GM12878 (cell line): ENCODE measurements at regions not wholly inside any gene's neighbourhood (a gene's known extent, or its start where the extent isn't known, plus 50 kb on each side); places are given as distances from the start of the nearest gene placed in this dataset.

Source experiments
- ATAC-seq: fragments of 200-7000 bp; cut with Tn5 transposase; 3 replicates; pipeline ENCODE4 v1.9.1; 2020; ENCODE audit warnings: mild to moderate bottlenecking, moderate library complexity
- BruUV-seq: library from RNA; stranded (reverse); fragments of 400-500 nt; replicated peaks from 2 replicates; lab custom pipeline; 2021; lab: Mats Ljungman, UMichigan
- CTCF ChIA-PET: fragments of 300-600 bp; sonication (Branson Sonifier 250); formaldehyde crosslinking; extraction: SDS; loops from one replicate; lab custom pipeline; 2021; ENCODE audit warnings: inconsistent platforms; lab: Yijun Ruan, JAX
- POLR2A ChIA-PET: fragments of 350-600 bp; formaldehyde crosslinking; extraction: SDS; loops from one replicate; lab custom pipeline; 2021; ENCODE audit warnings: inconsistent platforms; lab: Charles Lee
- RAD21 ChIA-PET: fragments of 300-600 bp; sonication (Branson Sonifier 250); formaldehyde crosslinking; loops from one replicate; lab custom pipeline; 2023; ENCODE audit warnings: antibody characterized with exemption; ENCODE audit not compliant: unreplicated experiment; lab: Charles Lee
- SMC1A ChIA-PET: fragments of 300-600 bp; sonication (Branson Sonifier 250); formaldehyde crosslinking; loops from one replicate; lab custom pipeline; 2023; ENCODE audit not compliant: unreplicated experiment, uncharacterized antibody; lab: Charles Lee
- DNase-seq: peaks from one replicate; pipeline ENCODE4 v3.0.0-alpha.2; 2011; ENCODE audit warnings: low read depth, low spot score
- FAIRE-seq: peaks from 3 replicates; lab custom pipeline; 2011; peaks lifted over from hg19 to GRCh38; lab: Jason Lieb, UNC
- H2AFZ ChIP-seq: 2 replicates; pipeline ENCODE4 v1.6.0; 2011; ENCODE audit warnings: low read depth, low read length, control low read depth; ENCODE audit not compliant: control insufficient read depth
- H3K27ac ChIP-seq: 2 replicates; pipeline ENCODE4 v1.5.1; 2011; ENCODE audit warnings: control low read depth; ENCODE audit not compliant: control insufficient read depth, insufficient read depth
- H3K27me3 ChIP-seq, 2 experiments: replicated peaks in 1 of 2; 2 replicates each; pipeline versions ENCODE4 v1.6.0 to v1.6.1; 2011; ENCODE audit warnings: low read length in 1 of 2; ENCODE audit not compliant: control insufficient read depth in 2 of 2, insufficient read depth in 2 of 2
- H3K36me3 ChIP-seq, 2 experiments: 2 replicates each; pipeline ENCODE4 v1.5.1; 2011; ENCODE audit warnings: low read length in 1 of 2; ENCODE audit not compliant: control insufficient read depth in 2 of 2, insufficient read depth in 2 of 2
- H3K4me1 ChIP-seq: 2 replicates; pipeline ENCODE4 v1.6.1; 2011; ENCODE audit warnings: mild to moderate bottlenecking, low read length, moderate library complexity, mixed read lengths; ENCODE audit not compliant: control insufficient read depth, insufficient read depth
- H3K4me2 ChIP-seq: 2 replicates; pipeline ENCODE4 v1.6.0; 2011; ENCODE audit warnings: control low read depth; ENCODE audit not compliant: control insufficient read depth, insufficient read depth
- H3K4me3 ChIP-seq: fragments of 200-600 bp; sonication (generic); 2 replicates; pipeline ENCODE4 v1.5.1; 2016
- H3K79me2 ChIP-seq: 2 replicates; pipeline ENCODE4 v1.6.0; 2011; ENCODE audit warnings: low read length; ENCODE audit not compliant: control insufficient read depth, insufficient read depth
- H3K9ac ChIP-seq: 2 replicates; pipeline ENCODE4 v1.8.0; 2011; ENCODE audit warnings: low read length, control low read depth, mixed read lengths; ENCODE audit not compliant: control insufficient read depth, insufficient read depth
- H3K9me3 ChIP-seq: replicated peaks from 3 replicates; pipeline ENCODE4 v1.5.1; 2011; ENCODE audit warnings: mild to moderate bottlenecking, low read length; ENCODE audit not compliant: control insufficient read depth, insufficient read depth
- H4K20me1 ChIP-seq: 2 replicates; pipeline ENCODE4 v1.6.0; 2011; ENCODE audit not compliant: control insufficient read depth, insufficient read depth
- BMI1 ChIP-seq: fragments of 450-650 bp; IDR thresholded peaks from 2 replicates; pipeline ENCODE4 v1.6.1; 2016; ENCODE audit warnings: mild to moderate bottlenecking, moderate library complexity, borderline replicate concordance
- CREB1 ChIP-seq: IDR thresholded peaks from 2 replicates; pipeline ENCODE4 v1.6.1; 2012; ENCODE audit warnings: low read depth, mild to moderate bottlenecking, inconsistent platforms
- DPF2 ChIP-seq: fragments of 450-650 bp; IDR thresholded peaks from 2 replicates; pipeline ENCODE4 v1.6.1; 2017; ENCODE audit warnings: mild to moderate bottlenecking
- FOS ChIP-seq: IDR thresholded peaks from 3 replicates; pipeline ENCODE4 v1.6.1; 2011; ENCODE audit warnings: borderline replicate concordance; ENCODE audit not compliant: insufficient read length; ENCODE audit errors: extremely low read depth
- FOXM1 ChIP-seq: IDR thresholded peaks from 2 replicates; pipeline ENCODE4 v1.6.1; 2012; ENCODE audit warnings: low read depth, mild to moderate bottlenecking, inconsistent platforms, low read length, moderate library complexity
- IKZF1 ChIP-seq: fragments of 450-650 bp; conservative IDR thresholded peaks from 2 replicates; pipeline ENCODE4 v1.6.1; 2017; ENCODE audit warnings: antibody characterized with exemption, mild to moderate bottlenecking
- IRF4 ChIP-seq: IDR thresholded peaks from 2 replicates; pipeline ENCODE4 v1.6.1; 2011; ENCODE audit warnings: low read depth, low read length
- MEF2B ChIP-seq: fragments of 450-650 bp; IDR thresholded peaks from 2 replicates; pipeline ENCODE4 v1.6.1; 2018; ENCODE audit warnings: mild to moderate bottlenecking, moderate library complexity; ENCODE audit not compliant: partially characterized antibody, poor library complexity, severe bottlenecking
- MTA3 ChIP-seq: IDR thresholded peaks from 2 replicates; pipeline ENCODE4 v1.6.1; 2012; ENCODE audit warnings: low read length, inconsistent platforms, borderline replicate concordance
- MYB ChIP-seq: fragments of 150-350 bp; IDR thresholded peaks from 2 replicates; pipeline ENCODE4 v1.6.1; 2014; ENCODE audit warnings: mild to moderate bottlenecking, low read depth, low read length, borderline replicate concordance
- NR2C1 ChIP-seq: fragments of 450-650 bp; IDR thresholded peaks from 2 replicates; pipeline ENCODE4 v1.6.1; 2017; ENCODE audit warnings: antibody characterized with exemption, mild to moderate bottlenecking, moderate library complexity
- NRF1 ChIP-seq: conservative IDR thresholded peaks from 2 replicates; pipeline ENCODE4 v1.6.1; 2011; ENCODE audit warnings: mild to moderate bottlenecking, low read depth, low read length, improper control_type of control experiment
- RBBP5 ChIP-seq: fragments of 200-600 bp; sonication (generic); conservative IDR thresholded peaks from 2 replicates; pipeline ENCODE4 v1.6.1; 2016
- RCOR1 ChIP-seq: conservative IDR thresholded peaks from 2 replicates; pipeline ENCODE4 v1.6.1; 2012; ENCODE audit warnings: low read depth, low read length, improper control_type of control experiment
- RUNX3 ChIP-seq: IDR thresholded peaks from 2 replicates; pipeline ENCODE4 v1.6.1; 2012; ENCODE audit warnings: low read length, inconsistent platforms
- SMC3 ChIP-seq: IDR thresholded peaks from 2 replicates; pipeline ENCODE4 v1.6.1; 2011; ENCODE audit warnings: low read length, improper control_type of control experiment, borderline replicate concordance
- SPI1 ChIP-seq: IDR thresholded peaks from 2 replicates; pipeline ENCODE4 v1.6.1; 2011; ENCODE audit warnings: low read depth, mild to moderate bottlenecking, low read length, moderate library complexity, borderline replicate concordance; ENCODE audit not compliant: insufficient read depth
- SRF ChIP-seq, 2 experiments: IDR thresholded peaks; 2 replicates each; pipeline ENCODE4 v1.6.1; 2011; ENCODE audit warnings: low read depth in 2 of 2, low read length in 2 of 2, mild to moderate bottlenecking in 1 of 2, moderate library complexity in 1 of 2
- STAT1 ChIP-seq: fragments of 450-650 bp; conservative IDR thresholded peaks from 2 replicates; pipeline ENCODE4 v1.6.1; 2014; ENCODE audit warnings: antibody characterized with exemption, mild to moderate bottlenecking
- STAT3 ChIP-seq: IDR thresholded peaks from 2 replicates; pipeline ENCODE4 v1.6.1; 2011; ENCODE audit warnings: low read depth, low read length, improper control_type of control experiment
- ZBED1 ChIP-seq: IDR thresholded peaks from 2 replicates; pipeline ENCODE4 v1.6.1; 2016; ENCODE audit warnings: borderline replicate concordance
- WGBS: methylation state at CpG from one replicate; pipeline ENCODE4 v1.1.6; 2016; ENCODE audit warnings: low lambda C conversion rate; ENCODE audit not compliant: insufficient replicate concordance, insufficient coverage; ENCODE audit errors: missing lambda C conversion rate; 5-methylcytosine and 5-hydroxymethylcytosine counted together
- in situ Hi-C: fragments of 300-500 bp; cut with MboI; formaldehyde crosslinking; loops from 9 replicates; pipeline ENCODE4 v1.14.3; 2018; ENCODE audit warnings: mixed read lengths
- intact Hi-C: fragments of 100-400 bp; cut with micrococcal nuclease; formaldehyde crosslinking; loops from one replicate; pipeline ENCODE4 v1.14.2; 2022; ENCODE audit not compliant: unreplicated experiment
- TF ChIP-seq, protein P1 (sequence below): fragments of 450-650 bp; IDR thresholded peaks from 2 replicates; pipeline ENCODE4 v1.6.1; 2017; ENCODE audit warnings: antibody characterized with exemption, mild to moderate bottlenecking, moderate library complexity
- TF ChIP-seq, protein P2 (sequence below): fragments of 450-650 bp; IDR thresholded peaks from 2 replicates; pipeline ENCODE4 v1.6.1; 2017; ENCODE audit warnings: mild to moderate bottlenecking, low read depth, inconsistent platforms; ENCODE audit not compliant: poor library complexity, severe bottlenecking

DNA sequence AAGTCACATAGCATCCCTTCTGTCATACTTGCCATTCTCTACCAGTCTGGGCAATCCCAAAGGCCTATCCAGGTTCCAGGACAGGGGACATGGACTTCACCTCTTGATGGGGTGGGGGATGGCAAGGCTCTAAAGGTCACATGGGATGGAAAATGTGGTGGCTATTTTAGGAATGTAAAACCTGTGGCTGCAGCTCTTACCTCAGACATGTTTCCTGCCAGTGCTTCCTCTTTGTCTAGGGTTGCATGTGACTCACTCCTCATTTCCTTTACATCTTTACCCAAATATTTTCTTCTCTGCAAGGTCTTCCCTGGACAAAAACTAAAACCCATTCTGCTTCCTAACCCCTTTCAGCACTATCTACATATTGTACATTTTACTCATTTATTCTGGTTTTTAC is 135.7 kb downstream of the BTBD3 start (continued):
- TF ChIP-seq IKZF1 (0 out of 2 replicates have a peak, but pooled peaks have one; percentile 20), IRF4 (no peak), SPI1 (no peak), STAT3 (no peak), NRF1 (no peak), SMC3 (no peak), SRF (IDR thresholded peaks at IDR 0.05; ENCODE audit: low read depth in 2 of 2, low read length in 2 of 2) (no peak), MEF2B (peak; percentile 50), CREB1 (no peak), MYB (no peak)
- TF ChIP-seq, all 136 proteins: peak for 4

DNA sequence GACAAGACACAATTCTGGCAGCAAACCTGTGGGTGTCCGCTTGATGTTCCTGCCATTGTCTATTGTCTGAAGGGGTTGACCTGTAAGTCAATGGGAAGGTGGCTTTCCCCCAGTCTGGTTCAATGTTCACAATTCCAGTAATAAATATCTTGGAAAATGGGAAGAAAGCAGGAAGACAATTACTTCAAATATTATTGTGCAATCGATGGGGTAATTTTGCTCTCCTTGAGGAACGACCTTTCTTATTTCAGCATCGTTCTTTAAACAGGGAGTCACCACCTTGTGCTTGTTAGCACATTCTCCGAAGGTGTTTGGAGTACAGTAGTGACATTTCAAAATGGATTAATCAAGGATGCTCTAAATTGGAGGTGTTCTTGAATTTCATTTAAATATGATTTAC is 136.9 kb downstream of the BTBD3 start:
- intact Hi-C loops (no loop called here), in situ Hi-C loops (no loop called here)
- no peak for FAIRE-seq
- no peaks in the 10 kb centered on the region for H4K20me1 ChIP-seq
- no peak for ATAC-seq
- no peak overlapping the region for H3K27ac ChIP-seq
- H3K9me3 ChIP-seq: no peaks in the 10 kb centered on the region; the same call in 2 of the 3 replicates
- ChIA-PET CTCF (no interaction called here), POLR2A (no interaction called here), RAD21 (no interaction called here), SMC1A (interaction anchor here (1.0 kb wide), 1 partner anchor 36 kb away, joined by 3 read pairs; no protein-coding TSS in a partner anchor)
- H3K4me1 ChIP-seq: no peaks in the 10 kb centered on the region
- H3K9ac ChIP-seq: no peak overlapping the region
- H3K36me3 ChIP-seq: no peaks in the 10 kb centered on the region
- H3K4me3 ChIP-seq: no peak overlapping the region
- DNase-seq: no peak
- H3K4me2 ChIP-seq: no peak overlapping the region
- H3K27me3 ChIP-seq: no peaks in the 10 kb centered on the region
- 41% methylated on average over 5 of the region's 5 CpGs for WGBS
- BruUV-seq: no TSS peak
- H3K79me2 ChIP-seq: no peaks in the 10 kb centered on the region
- no peak overlapping the region for H2AFZ ChIP-seq
- TF ChIP-seq ZBED1 (no peak), BMI1 (no peak), STAT1 (no peak), RCOR1 (no peak), MEF2B (no peak), RUNX3 (no peak), DPF2 (no peak), NR2C1 (no peak), RBBP5 (no peak), MTA3 (no peak), FOXM1 (no peak), FOS (no peak)
- TF ChIP-seq, protein P1, sequence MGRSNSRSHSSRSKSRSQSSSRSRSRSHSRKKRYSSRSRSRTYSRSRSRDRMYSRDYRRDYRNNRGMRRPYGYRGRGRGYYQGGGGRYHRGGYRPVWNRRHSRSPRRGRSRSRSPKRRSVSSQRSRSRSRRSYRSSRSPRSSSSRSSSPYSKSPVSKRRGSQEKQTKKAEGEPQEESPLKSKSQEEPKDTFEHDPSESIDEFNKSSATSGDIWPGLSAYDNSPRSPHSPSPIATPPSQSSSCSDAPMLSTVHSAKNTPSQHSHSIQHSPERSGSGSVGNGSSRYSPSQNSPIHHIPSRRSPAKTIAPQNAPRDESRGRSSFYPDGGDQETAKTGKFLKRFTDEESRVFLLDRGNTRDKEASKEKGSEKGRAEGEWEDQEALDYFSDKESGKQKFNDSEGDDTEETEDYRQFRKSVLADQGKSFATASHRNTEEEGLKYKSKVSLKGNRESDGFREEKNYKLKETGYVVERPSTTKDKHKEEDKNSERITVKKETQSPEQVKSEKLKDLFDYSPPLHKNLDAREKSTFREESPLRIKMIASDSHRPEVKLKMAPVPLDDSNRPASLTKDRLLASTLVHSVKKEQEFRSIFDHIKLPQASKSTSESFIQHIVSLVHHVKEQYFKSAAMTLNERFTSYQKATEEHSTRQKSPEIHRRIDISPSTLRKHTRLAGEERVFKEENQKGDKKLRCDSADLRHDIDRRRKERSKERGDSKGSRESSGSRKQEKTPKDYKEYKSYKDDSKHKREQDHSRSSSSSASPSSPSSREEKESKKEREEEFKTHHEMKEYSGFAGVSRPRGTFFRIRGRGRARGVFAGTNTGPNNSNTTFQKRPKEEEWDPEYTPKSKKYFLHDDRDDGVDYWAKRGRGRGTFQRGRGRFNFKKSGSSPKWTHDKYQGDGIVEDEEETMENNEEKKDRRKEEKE: no peak
- TF ChIP-seq, protein P2, sequence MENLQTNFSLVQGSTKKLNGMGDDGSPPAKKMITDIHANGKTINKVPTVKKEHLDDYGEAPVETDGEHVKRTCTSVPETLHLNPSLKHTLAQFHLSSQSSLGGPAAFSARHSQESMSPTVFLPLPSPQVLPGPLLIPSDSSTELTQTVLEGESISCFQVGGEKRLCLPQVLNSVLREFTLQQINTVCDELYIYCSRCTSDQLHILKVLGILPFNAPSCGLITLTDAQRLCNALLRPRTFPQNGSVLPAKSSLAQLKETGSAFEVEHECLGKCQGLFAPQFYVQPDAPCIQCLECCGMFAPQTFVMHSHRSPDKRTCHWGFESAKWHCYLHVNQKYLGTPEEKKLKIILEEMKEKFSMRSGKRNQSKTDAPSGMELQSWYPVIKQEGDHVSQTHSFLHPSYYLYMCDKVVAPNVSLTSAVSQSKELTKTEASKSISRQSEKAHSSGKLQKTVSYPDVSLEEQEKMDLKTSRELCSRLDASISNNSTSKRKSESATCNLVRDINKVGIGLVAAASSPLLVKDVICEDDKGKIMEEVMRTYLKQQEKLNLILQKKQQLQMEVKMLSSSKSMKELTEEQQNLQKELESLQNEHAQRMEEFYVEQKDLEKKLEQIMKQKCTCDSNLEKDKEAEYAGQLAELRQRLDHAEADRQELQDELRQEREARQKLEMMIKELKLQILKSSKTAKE: no peak
